Caco-2 (cell line): ENCODE measurements at regions not wholly inside any gene's neighbourhood (a gene's known extent, or its start where the extent isn't known, plus 50 kb on each side); places are given as distances from the start of the nearest gene placed in this dataset.

Experiments used
- BruUV-seq: library from RNA; stranded (reverse); fragments of 400-500 nt; replicated peaks from 2 replicates; lab custom pipeline; 2021; lab: Mats Ljungman, UMichigan
- CTCF ChIA-PET: fragments of 300-600 bp; sonication (Branson Sonifier 250); formaldehyde crosslinking; loops from one replicate; lab custom pipeline; 2022; ENCODE audit warnings: antibody characterized with exemption; lab: Charles Lee
- POLR2A ChIA-PET: fragments of 300-600 bp; sonication (Branson Sonifier 250); formaldehyde crosslinking; loops from one replicate; lab custom pipeline; 2022; ENCODE audit warnings: antibody characterized with exemption; lab: Charles Lee
- DNase-seq, 2 experiments: peaks; one replicate each; pipeline versions ENCODE4 v3.0.0 to v3.0.0-alpha.2; 2020 to 2022
- H3K27me3 ChIP-seq: replicated peaks from 2 replicates; pipeline ENCODE4 v1.6.0; 2011; ENCODE audit warnings: low read length; ENCODE audit not compliant: control insufficient read depth, insufficient read depth
- H3K36me3 ChIP-seq: 2 replicates; pipeline ENCODE4 v1.5.1; 2011; ENCODE audit warnings: low read length; ENCODE audit not compliant: control insufficient read depth, insufficient read depth
- H3K4me1 ChIP-seq: fragments of 250-450 bp; sonication (Bioruptor Pico); 2 replicates; pipeline ENCODE4 v1.5.1; 2020; ENCODE audit warnings: mild to moderate bottlenecking
- H3K4me3 ChIP-seq: 2 replicates; pipeline ENCODE4 v1.5.1; 2011; ENCODE audit warnings: low read depth, mild to moderate bottlenecking, control low read depth, low read length
- H3K9me3 ChIP-seq: fragments of 250-450 bp; sonication (Bioruptor Pico); 2 replicates; pipeline ENCODE4 v1.5.1; 2020; ENCODE audit warnings: mild to moderate bottlenecking, moderate library complexity
- H3K27ac Mint-ChIP-seq: one replicate; pipeline ENCODE4 v1.8.0; 2022; ENCODE audit warnings: mixed read lengths; ENCODE audit not compliant: unreplicated experiment
- H3K27me3 Mint-ChIP-seq: one replicate; pipeline ENCODE4 v1.8.0; 2022; ENCODE audit warnings: mixed read lengths; ENCODE audit not compliant: insufficient read depth, unreplicated experiment
- H3K36me3 Mint-ChIP-seq: one replicate; pipeline ENCODE4 v1.8.0; 2022; ENCODE audit warnings: mild to moderate bottlenecking, mixed read lengths; ENCODE audit not compliant: insufficient read depth, unreplicated experiment
- H3K4me1 Mint-ChIP-seq: one replicate; pipeline ENCODE4 v1.8.0; 2022; ENCODE audit warnings: low read depth, mixed read lengths; ENCODE audit not compliant: unreplicated experiment
- H3K4me3 Mint-ChIP-seq: one replicate; pipeline ENCODE4 v1.8.0; 2022; ENCODE audit warnings: mild to moderate bottlenecking, moderate library complexity, mixed read lengths; ENCODE audit not compliant: unreplicated experiment
- H3K9me3 Mint-ChIP-seq: one replicate; pipeline ENCODE4 v1.8.0; 2022; ENCODE audit warnings: mixed read lengths; ENCODE audit not compliant: unreplicated experiment
- CTCF ChIP-seq, 2 experiments: fragments of 200-600 bp in 1 of 2; IDR thresholded peaks; 1 replicate in 1 of 2; 2 replicates in 1 of 2; pipeline versions ENCODE4 v1.5.1 to v1.8.0; 2011 to 2022; ENCODE audit warnings: antibody characterized with exemption in 1 of 2, control low read depth in 1 of 2, inconsistent platforms in 1 of 2, low read depth in 1 of 2, low read length in 1 of 2, mild to moderate bottlenecking in 1 of 2, moderate library complexity in 1 of 2; ENCODE audit not compliant: insufficient read depth in 1 of 2, severe bottlenecking in 1 of 2, unreplicated experiment in 1 of 2
- intact Hi-C: fragments of 100-400 bp; cut with micrococcal nuclease; formaldehyde crosslinking; loops from one replicate; pipeline ENCODE4 v1.10.0; 2022; ENCODE audit not compliant: unreplicated experiment

- Mint-ChIP-seq H3K4me3 (no peak overlapping the region), H3K4me1 (no peaks in the 10 kb centered on the region), H3K36me3 (no peaks in the 10 kb centered on the region), H3K27me3 (no peaks in the 10 kb centered on the region), H3K27ac (no peak overlapping the region), H3K9me3 (no peaks in the 10 kb centered on the region)
- no peak for DNase-seq
- ChIA-PET POLR2A (no interaction called here), CTCF (no interaction called here)
- Histone ChIP-seq H3K4me3 (no peak overlapping the region), H3K27me3 (no peaks in the 10 kb centered on the region), H3K4me1 (no peaks in the 10 kb centered on the region), H3K36me3 (no peaks in the 10 kb centered on the region), H3K9me3 (no peaks in the 10 kb centered on the region)
- no TSS peak for BruUV-seq
- no peak for TF ChIP-seq CTCF (IDR thresholded peaks at IDR 0.05; ENCODE audit: insufficient read depth in 1 of 2, low read depth in 1 of 2, low read length in 1 of 2, severe bottlenecking in 1 of 2, unreplicated experiment in 1 of 2)
- intact Hi-C loops = no loop called here
Observed at GRCh38 chr3:164132878-164133277, 945.4 kb downstream of the SI start.

GRCh38 chr3:164113371-164114332 is 964.6 kb downstream of the SI start:
- no peaks in the 10 kb centered on the region for H3K9me3 Mint-ChIP-seq
- no peak overlapping the region for H3K27ac Mint-ChIP-seq
- no peaks in the 10 kb centered on the region for H3K36me3 Mint-ChIP-seq
- H3K27me3 Mint-ChIP-seq = no peaks in the 10 kb centered on the region
- Histone ChIP-seq H3K27me3 (no peaks in the 10 kb centered on the region), H3K9me3 (no peaks in the 10 kb centered on the region), H3K4me3 (no peak overlapping the region), H3K36me3 (no peaks in the 10 kb centered on the region), H3K4me1 (no peaks in the 10 kb centered on the region)
- intact Hi-C loops = no loop called here
- no peaks in the 10 kb centered on the region for H3K4me1 Mint-ChIP-seq
- ChIA-PET POLR2A (no interaction called here), CTCF (no interaction called here)
- TF ChIP-seq CTCF (IDR thresholded peaks at IDR 0.05; ENCODE audit: insufficient read depth in 1 of 2, low read depth in 1 of 2, low read length in 1 of 2, severe bottlenecking in 1 of 2, unreplicated experiment in 1 of 2) = no peak
- H3K4me3 Mint-ChIP-seq = no peak overlapping the region
- DNase-seq = no peak
- no TSS peak for BruUV-seq

- Histone ChIP-seq H3K36me3 (no peaks in the 10 kb centered on the region), H3K4me1 (no peaks in the 10 kb centered on the region), H3K27me3 (no peaks in the 10 kb centered on the region), H3K4me3 (no peak overlapping the region), H3K9me3 (no peaks in the 10 kb centered on the region)
- no peak for DNase-seq
- Mint-ChIP-seq H3K4me3 (no peak overlapping the region), H3K4me1 (no peaks in the 10 kb centered on the region), H3K27ac (no peak overlapping the region), H3K27me3 (no peaks in the 10 kb centered on the region), H3K9me3 (no peaks in the 10 kb centered on the region), H3K36me3 (no peaks in the 10 kb centered on the region)
- BruUV-seq = no TSS peak
- intact Hi-C loops = no loop called here
- TF ChIP-seq CTCF (IDR thresholded peaks at IDR 0.05; ENCODE audit: insufficient read depth in 1 of 2, low read depth in 1 of 2, low read length in 1 of 2, severe bottlenecking in 1 of 2, unreplicated experiment in 1 of 2) = no peak
- CTCF ChIA-PET = no interaction called here
- POLR2A ChIA-PET = no interaction called here
Observed at GRCh38 chr3:164096352-164096751, 981.9 kb downstream of the SI start.
